Activated T-cell treated with anti-CD3 and anti-CD28 coated beads, Interleukin-2, amount 50 U/mL, for 72 hours (primary cell): ENCODE measurements at regions not wholly inside any gene's neighbourhood (a gene's known extent, or its start where the extent isn't known, plus 50 kb on each side); places are given as distances from the start of the nearest gene placed in this dataset.
"Not testable (repeated sequence)": the region's sequence is repeated elsewhere in the genome, so short reads cannot be mapped to it uniquely, and the experiment has no call there.

Experiments
- ATAC-seq, 2 donors: fragments of 150-1000 bp; cut with Tn5 transposase; replicated peaks in 1 of 2; 2 replicates each; pipeline ENCODE4 v1.10.0; 2021; ENCODE audit warnings: moderate library complexity in 2 of 2, mild to moderate bottlenecking in 1 of 2
- DNase-seq, 2 donors: peaks; one replicate each; pipeline ENCODE4 v3.0.0; 2021 to 2022; ENCODE audit warnings: mixed read lengths in 1 of 2
- H3K27ac Mint-ChIP-seq: one replicate; pipeline ENCODE4 v1.8.0; 2022; ENCODE audit warnings: mild to moderate bottlenecking, moderate library complexity, mixed read lengths
- H3K27me3 Mint-ChIP-seq: one replicate; pipeline ENCODE4 v1.8.0; 2022; ENCODE audit warnings: low read depth, mixed read lengths
- H3K36me3 Mint-ChIP-seq, 2 donors: one replicate each; pipeline ENCODE4 v1.8.0; 2022; ENCODE audit warnings: mixed read lengths in 2 of 2, mild to moderate bottlenecking in 1 of 2; ENCODE audit not compliant: insufficient read depth in 2 of 2
- H3K4me1 Mint-ChIP-seq: one replicate; pipeline ENCODE4 v1.8.0; 2022; ENCODE audit warnings: low read depth, mixed read lengths
- H3K4me3 Mint-ChIP-seq, 2 donors: one replicate each; pipeline ENCODE4 v1.8.0; 2022; ENCODE audit warnings: mild to moderate bottlenecking in 2 of 2, mixed read lengths in 2 of 2, moderate library complexity in 2 of 2
- H3K9me3 Mint-ChIP-seq, 2 donors: one replicate each; pipeline ENCODE4 v1.8.0; 2022; ENCODE audit warnings: mixed read lengths in 2 of 2

- Mint-ChIP-seq H3K36me3 (no peaks in the 10 kb centered on the region), H3K27ac (no peak overlapping the region), H3K9me3 (no peaks in the 10 kb centered on the region), H3K4me1 (no peaks in the 10 kb centered on the region), H3K27me3 (no peaks in the 10 kb centered on the region), H3K4me3 (no peak overlapping the region)
- no peak for DNase-seq
- ATAC-seq = no peak
These were observed 178.2 kb upstream of the HEY2 start for GRCh38 chr6:125571207-125571755.

GRCh38 chr6:125574604-125575003, 174.8 kb upstream of the HEY2 start:
- Mint-ChIP-seq H3K27ac (no peak overlapping the region), H3K4me1 (no peaks in the 10 kb centered on the region), H3K36me3 (no peaks in the 10 kb centered on the region), H3K27me3 (peaks cover 17% of the 10 kb centered on the region), H3K4me3 (no peak overlapping the region), H3K9me3 (no peaks in the 10 kb centered on the region)
- DNase-seq (no peak), ATAC-seq (no peak)

GRCh38 chr6:125577124-125577662, 172.2 kb upstream of the HEY2 start:
- Mint-ChIP-seq H3K4me3 (no peak overlapping the region), H3K9me3 (no peaks in the 10 kb centered on the region), H3K36me3 (no peaks in the 10 kb centered on the region), H3K27ac (no peak overlapping the region), H3K4me1 (no peaks in the 10 kb centered on the region), H3K27me3 (peaks cover 21% of the 10 kb centered on the region)
- ATAC-seq (no peak), DNase-seq (no peak)

GRCh38 chr6:125584468-125584939, 164.9 kb upstream of the HEY2 start:
- no peak for DNase-seq
- H3K27me3 Mint-ChIP-seq = peaks cover 13% of the 10 kb centered on the region
- no peak overlapping the region for H3K27ac Mint-ChIP-seq
- no peaks in the 10 kb centered on the region for H3K36me3 Mint-ChIP-seq
- no peak for ATAC-seq
- H3K4me1 Mint-ChIP-seq = no peaks in the 10 kb centered on the region
- H3K9me3 Mint-ChIP-seq = no peaks in the 10 kb centered on the region
- H3K4me3 Mint-ChIP-seq = no peak overlapping the region

GRCh38 chr6:125585470-125585869, 164.0 kb upstream of the HEY2 start:
- Mint-ChIP-seq H3K4me1 (no peaks in the 10 kb centered on the region), H3K4me3 (no peak overlapping the region), H3K9me3 (no peaks in the 10 kb centered on the region), H3K27me3 (peaks cover 13% of the 10 kb centered on the region), H3K36me3 (no peaks in the 10 kb centered on the region), H3K27ac (no peak overlapping the region)
- DNase-seq (no peak), ATAC-seq (no peak)

GRCh38 chr6:125586074-125586473, 163.4 kb upstream of the HEY2 start:
- Mint-ChIP-seq H3K27me3 (peaks cover 13% of the 10 kb centered on the region), H3K4me1 (no peaks in the 10 kb centered on the region), H3K4me3 (no peak overlapping the region), H3K36me3 (no peaks in the 10 kb centered on the region), H3K9me3 (no peaks in the 10 kb centered on the region), H3K27ac (no peak overlapping the region)
- DNase-seq (no peak), ATAC-seq (no peak)

GRCh38 chr6:125586605-125587004, 162.8 kb upstream of the HEY2 start:
- Mint-ChIP-seq H3K27ac (no peak overlapping the region), H3K9me3 (no peaks in the 10 kb centered on the region), H3K36me3 (no peaks in the 10 kb centered on the region), H3K4me1 (no peaks in the 10 kb centered on the region), H3K4me3 (no peak overlapping the region), H3K27me3 (peaks cover 13% of the 10 kb centered on the region)
- DNase-seq = no peak
- ATAC-seq = no peak

- DNase-seq (no peak), ATAC-seq (no peak)
- Mint-ChIP-seq H3K9me3 (no peaks in the 10 kb centered on the region), H3K27ac (no peak overlapping the region), H3K36me3 (no peaks in the 10 kb centered on the region), H3K27me3 (peaks cover 8% of the 10 kb centered on the region), H3K4me1 (no peaks in the 10 kb centered on the region), H3K4me3 (no peak overlapping the region)
These were observed 161.5 kb upstream of the HEY2 start for GRCh38 chr6:125587666-125588632.

GRCh38 chr6:125591796-125592195, 157.6 kb upstream of the HEY2 start:
- H3K27me3 Mint-ChIP-seq, DNase-seq, H3K4me1 Mint-ChIP-seq, H3K27ac Mint-ChIP-seq, H3K9me3 Mint-ChIP-seq, H3K36me3 Mint-ChIP-seq, H3K4me3 Mint-ChIP-seq, ATAC-seq: not testable (repeated sequence)

GRCh38 chr6:125593746-125594145, 155.7 kb upstream of the HEY2 start:
- Mint-ChIP-seq H3K27me3 (peaks cover 2% of the 10 kb centered on the region), H3K36me3 (no peaks in the 10 kb centered on the region), H3K27ac (no peak overlapping the region), H3K9me3 (no peaks in the 10 kb centered on the region), H3K4me1 (no peaks in the 10 kb centered on the region), H3K4me3 (no peak overlapping the region)
- DNase-seq (no peak), ATAC-seq (no peak)

GRCh38 chr6:125596020-125596419, 153.4 kb upstream of the HEY2 start:
- DNase-seq (no peak), ATAC-seq (no peak)
- Mint-ChIP-seq H3K27ac (no peak overlapping the region), H3K4me3 (no peak overlapping the region), H3K36me3 (no peaks in the 10 kb centered on the region), H3K27me3 (peaks cover 6% of the 10 kb centered on the region), H3K4me1 (no peaks in the 10 kb centered on the region), H3K9me3 (no peaks in the 10 kb centered on the region)

GRCh38 chr6:125597411-125598253, 151.8 kb upstream of the HEY2 start:
- H3K4me3 Mint-ChIP-seq = no peak overlapping the region
- peaks cover 6% of the 10 kb centered on the region for H3K27me3 Mint-ChIP-seq
- DNase-seq = no peak
- H3K4me1 Mint-ChIP-seq = no peaks in the 10 kb centered on the region
- no peak for ATAC-seq
- H3K9me3 Mint-ChIP-seq = no peaks in the 10 kb centered on the region
- no peak overlapping the region for H3K27ac Mint-ChIP-seq
- H3K36me3 Mint-ChIP-seq = no peaks in the 10 kb centered on the region

GRCh38 chr6:125598422-125598821, 151.0 kb upstream of the HEY2 start:
- H3K36me3 Mint-ChIP-seq = no peaks in the 10 kb centered on the region

More at GRCh38 chr6:125598422-125598821, 151.0 kb upstream of the HEY2 start:
- Mint-ChIP-seq H3K27me3 (peaks cover 6% of the 10 kb centered on the region), H3K4me3 (no peak overlapping the region), H3K4me1 (no peaks in the 10 kb centered on the region), H3K27ac (no peak overlapping the region), H3K9me3 (no peaks in the 10 kb centered on the region)
- no peak for DNase-seq
- no peak for ATAC-seq
